HG02973 (cell line): ENCODE measurements at regions not wholly inside any gene's neighbourhood (a gene's known extent, or its start where the extent isn't known, plus 50 kb on each side); places are given as distances from the start of the nearest gene placed in this dataset.

Source experiments
- ATAC-seq: cut with Tn5 transposase; IDR thresholded peaks from one replicate; pipeline ENCODE4 v1.9.1; 2021; ENCODE audit warnings: moderate library complexity; ENCODE audit not compliant: unreplicated experiment

DNA sequence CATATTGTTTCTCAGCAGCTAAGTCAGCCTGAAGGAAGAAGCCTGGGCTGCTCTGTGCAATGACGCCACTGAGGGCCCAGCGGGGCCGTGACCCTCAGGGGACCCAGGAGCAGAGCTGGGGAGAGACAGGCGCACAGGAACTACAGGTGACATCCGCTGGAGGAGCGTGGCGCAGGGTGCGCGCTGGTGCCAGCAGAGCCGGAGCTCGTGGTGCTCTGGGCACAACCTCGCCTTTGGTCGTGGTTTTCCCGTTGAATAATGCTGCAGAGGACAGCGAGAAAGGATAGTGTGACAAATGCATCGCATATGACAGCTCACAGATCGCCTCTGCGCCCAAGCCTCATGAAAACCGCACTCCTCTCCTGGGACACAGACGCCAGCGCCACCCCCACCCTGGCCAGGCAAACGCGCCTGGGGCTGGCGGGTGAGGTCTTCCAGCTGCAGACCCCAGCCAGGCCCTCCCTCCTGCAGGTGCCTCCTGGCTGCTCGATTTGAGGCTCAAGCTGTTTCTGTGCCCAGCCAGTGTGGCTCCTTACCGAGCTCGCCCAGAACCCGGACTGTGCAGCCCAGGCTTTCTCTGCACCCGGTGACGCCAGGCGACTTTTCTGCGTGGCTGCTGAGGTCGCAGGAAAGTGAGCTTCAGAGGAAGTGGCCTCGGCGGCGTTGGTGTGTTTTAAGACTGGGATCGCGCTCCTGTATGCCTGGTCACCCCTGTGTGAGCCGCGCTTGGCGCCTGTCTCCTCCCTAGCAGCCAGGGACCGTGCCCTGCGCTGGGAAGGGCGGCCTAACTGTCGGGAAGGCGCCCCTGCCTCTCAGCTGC lies 583.1 kb upstream of the HS6ST1 start:
- ATAC-seq: no peak

- no peak for ATAC-seq
These were observed 585.0 kb upstream of the HS6ST1 start for GRCh38 chr2:128903637-128904036.

DNA sequence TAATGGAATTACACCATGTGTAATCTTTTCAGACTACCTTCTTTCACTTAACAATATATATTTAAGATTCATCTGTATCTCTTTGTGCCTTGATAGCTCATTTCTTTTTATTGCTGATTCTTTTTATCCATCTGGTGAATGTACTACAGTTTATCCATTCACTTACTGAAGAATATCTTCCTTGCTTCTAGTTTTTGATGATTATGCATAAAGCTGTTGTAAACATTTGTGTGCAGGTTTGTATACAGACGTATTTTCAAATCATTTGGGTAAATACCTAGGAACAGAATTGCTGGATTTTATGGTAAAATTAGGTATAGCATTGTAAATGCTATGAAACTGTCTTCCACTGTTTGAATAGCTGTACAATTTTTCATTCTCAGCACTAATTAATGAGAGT lies 592.6 kb upstream of the HS6ST1 start:
- ATAC-seq: no peak

GRCh38 chr2:128914320-128914719 lies 595.7 kb upstream of the HS6ST1 start:
- no peak for ATAC-seq

DNA sequence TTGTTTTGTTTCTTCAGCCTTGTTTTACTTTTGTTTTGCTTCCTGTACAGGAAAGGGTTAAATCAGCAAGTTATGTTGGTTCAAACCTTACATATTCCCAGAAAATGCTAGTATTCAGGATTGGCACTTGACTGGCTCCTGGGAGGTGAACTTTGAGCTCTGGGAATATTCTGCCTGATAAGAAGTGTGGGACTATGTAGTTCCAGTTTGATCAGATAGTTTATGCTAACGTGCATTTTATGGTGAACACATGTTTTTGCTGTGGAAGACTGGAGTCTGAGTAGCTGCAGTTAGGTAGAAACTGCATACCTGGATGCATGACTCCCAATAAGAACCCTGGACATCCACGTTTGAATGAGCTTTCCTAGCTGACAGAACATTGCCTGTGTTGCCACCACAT lies 603.1 kb upstream of the HS6ST1 start:
- no peak for ATAC-seq

- no peak for ATAC-seq
These were observed 603.5 kb upstream of the HS6ST1 start for GRCh38 chr2:128922154-128922553.

- no peak for ATAC-seq
These were observed 607.0 kb upstream of the HS6ST1 start for GRCh38 chr2:128925631-128926030.

- no peak for ATAC-seq
These were observed 611.4 kb upstream of the HS6ST1 start for GRCh38 chr2:128930101-128930500.

DNA sequence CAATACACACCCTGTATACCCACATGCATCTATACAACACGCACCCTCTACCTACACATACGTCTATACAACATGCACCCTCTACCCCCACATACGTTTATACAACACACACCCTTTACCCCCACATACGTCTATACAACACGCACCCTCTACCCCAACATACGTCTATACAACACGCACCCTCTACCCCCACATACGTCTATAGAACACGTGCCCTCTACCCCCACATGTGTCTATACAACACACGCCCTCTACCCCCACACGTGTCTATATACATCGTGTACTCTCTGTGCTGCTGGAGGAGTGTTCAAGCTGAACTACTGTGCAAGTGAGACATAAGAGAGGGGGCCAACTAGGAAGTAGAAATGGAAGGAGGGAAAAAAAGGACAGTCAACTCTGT lies 621.7 kb upstream of the HS6ST1 start:
- ATAC-seq: no peak

GRCh38 chr2:128941751-128942150 lies 623.1 kb upstream of the HS6ST1 start:
- ATAC-seq: no peak

GRCh38 chr2:128949360-128949759 lies 630.7 kb upstream of the HS6ST1 start:
- ATAC-seq: no peak

- no peak for ATAC-seq
These were observed 632.1 kb upstream of the HS6ST1 start for GRCh38 chr2:128950758-128951157.

GRCh38 chr2:128958241-128958640 lies 639.6 kb upstream of the HS6ST1 start:
- ATAC-seq: no peak

DNA sequence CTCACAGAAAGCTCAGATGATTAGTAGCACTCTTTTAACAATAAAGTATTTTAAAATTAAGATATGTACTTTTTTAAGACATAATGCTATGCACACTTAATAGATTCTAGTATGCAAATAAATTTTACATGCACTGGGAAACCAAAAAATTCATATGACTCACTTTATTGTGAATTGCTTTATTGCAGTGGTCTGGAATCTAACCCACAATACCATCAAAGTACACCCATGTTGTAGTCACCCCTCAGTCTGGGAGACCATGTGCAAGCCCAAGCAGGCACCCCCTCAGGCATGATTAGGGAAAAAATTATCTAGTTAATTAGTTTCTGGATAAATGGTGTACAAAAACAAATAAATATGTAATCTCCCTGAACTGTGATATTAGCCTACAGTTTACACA lies 649.0 kb upstream of the HS6ST1 start:
- no peak for ATAC-seq

GRCh38 chr2:128969374-128969773 lies 650.7 kb upstream of the HS6ST1 start:
- no peak for ATAC-seq

GRCh38 chr2:128970332-128971116 lies 651.9 kb upstream of the HS6ST1 start:
- ATAC-seq: no peak

DNA sequence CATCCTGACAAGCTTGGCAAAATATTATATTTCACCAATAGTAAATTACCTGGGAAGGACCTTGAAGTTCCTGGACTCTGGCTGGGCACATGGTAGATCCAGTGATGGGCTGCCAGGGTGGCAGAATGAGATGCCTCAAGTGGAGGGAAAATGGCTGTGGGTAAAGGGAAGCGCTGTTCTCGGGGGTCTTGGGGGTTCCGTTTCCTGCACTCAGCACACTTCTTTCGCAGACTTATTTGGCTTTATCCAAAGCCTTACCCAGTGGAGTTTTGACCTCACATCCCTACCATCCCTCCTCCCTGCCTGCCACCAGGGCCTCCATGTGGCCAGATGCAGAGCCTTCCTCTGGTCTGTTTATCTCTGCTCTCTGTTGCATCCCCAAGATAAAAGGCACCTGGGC lies 654.9 kb upstream of the HS6ST1 start:
- ATAC-seq: no peak

DNA sequence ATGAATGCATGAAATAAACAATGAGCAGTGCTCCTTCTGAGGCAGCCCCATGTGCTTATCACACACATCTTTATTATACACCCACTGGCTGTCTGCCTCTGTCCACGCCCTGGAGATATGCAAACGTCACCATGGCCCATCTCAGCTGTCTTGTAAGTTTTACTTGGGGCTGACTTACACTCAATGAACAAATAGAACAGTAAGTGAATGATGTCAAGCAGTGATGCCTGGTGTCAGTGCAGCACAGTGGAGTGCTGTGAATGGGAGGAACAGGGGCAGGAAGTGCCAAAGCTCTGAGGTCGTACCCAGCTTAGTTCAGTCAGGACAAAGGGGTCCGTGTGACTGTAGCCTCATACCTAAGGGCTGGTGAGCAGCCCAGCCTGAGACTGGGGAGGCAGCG lies 659.5 kb upstream of the HS6ST1 start:
- no peak for ATAC-seq

GRCh38 chr2:128979182-128979581 lies 660.5 kb upstream of the HS6ST1 start:
- ATAC-seq: no peak

DNA sequence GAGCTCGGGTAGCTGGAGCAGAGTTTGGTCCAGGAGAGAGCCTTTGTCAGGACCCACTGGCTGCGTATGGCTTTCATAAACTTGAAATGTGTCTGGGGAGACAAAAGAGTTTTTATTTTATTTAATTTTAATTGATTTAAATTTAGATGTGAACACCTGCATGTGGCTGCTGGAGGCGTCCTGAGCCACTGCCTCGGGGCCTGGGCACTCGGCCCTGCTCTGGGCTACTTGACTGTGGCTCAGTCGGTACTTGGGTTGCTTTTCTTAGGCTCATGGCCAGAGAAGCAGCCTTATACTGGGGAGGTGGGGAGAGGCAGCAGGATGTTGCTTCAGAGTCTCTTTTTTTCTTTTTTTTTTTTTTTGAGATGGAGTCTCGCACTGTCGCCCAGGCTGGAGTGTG lies 661.8 kb upstream of the HS6ST1 start:
- no peak for ATAC-seq

GRCh38 chr2:128981353-128981752 lies 662.7 kb upstream of the HS6ST1 start:
- ATAC-seq: no peak

DNA sequence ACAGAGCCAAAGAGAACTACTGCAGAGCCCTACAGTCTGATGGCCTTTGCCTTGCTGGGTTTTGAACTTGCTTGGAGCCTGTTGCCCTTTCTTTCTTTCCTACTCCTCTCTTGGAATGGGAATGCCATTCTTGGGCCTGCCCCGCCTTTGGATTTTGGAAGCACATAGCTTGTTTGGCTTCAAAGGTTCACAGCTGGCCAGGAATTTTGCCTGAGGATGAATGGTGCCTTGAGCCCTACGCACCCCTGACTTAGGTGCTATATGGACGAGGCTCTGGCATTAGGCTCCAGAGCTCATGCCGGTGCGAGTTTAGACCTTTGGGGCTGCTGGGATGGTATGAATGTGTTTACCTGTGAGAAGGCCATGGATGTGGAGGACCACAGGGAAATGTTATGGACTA lies 663.3 kb upstream of the HS6ST1 start:
- no peak for ATAC-seq
